ENCODE measurements at regions not wholly inside any gene's neighbourhood (a gene's known extent, or its start where the extent isn't known, plus 50 kb on each side); places are given as distances from the start of the nearest gene placed in this dataset.

DNA sequence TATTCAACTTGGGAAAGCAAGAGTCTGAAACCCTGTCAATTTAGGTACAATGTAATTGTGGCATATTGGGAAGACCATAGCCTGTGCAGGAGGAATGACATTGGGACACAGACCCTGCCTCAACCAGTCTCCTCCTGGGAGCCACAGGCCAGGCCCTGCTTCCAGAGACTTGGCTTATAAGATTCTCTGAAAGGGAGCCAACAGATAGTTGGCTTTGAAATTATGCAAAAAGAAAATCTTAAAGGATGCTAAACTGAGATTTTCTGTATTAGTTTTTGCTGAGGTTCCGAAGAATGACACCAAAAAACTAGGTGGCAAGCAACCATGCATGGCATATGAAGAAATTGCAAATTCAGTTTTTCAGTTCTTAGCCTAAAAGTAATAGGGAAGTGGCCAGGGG lies 76.4 kb upstream of the CYRIA start:
- TF ChIP-seq, protein P1, sequence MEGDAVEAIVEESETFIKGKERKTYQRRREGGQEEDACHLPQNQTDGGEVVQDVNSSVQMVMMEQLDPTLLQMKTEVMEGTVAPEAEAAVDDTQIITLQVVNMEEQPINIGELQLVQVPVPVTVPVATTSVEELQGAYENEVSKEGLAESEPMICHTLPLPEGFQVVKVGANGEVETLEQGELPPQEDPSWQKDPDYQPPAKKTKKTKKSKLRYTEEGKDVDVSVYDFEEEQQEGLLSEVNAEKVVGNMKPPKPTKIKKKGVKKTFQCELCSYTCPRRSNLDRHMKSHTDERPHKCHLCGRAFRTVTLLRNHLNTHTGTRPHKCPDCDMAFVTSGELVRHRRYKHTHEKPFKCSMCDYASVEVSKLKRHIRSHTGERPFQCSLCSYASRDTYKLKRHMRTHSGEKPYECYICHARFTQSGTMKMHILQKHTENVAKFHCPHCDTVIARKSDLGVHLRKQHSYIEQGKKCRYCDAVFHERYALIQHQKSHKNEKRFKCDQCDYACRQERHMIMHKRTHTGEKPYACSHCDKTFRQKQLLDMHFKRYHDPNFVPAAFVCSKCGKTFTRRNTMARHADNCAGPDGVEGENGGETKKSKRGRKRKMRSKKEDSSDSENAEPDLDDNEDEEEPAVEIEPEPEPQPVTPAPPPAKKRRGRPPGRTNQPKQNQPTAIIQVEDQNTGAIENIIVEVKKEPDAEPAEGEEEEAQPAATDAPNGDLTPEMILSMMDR (IDR thresholded peaks at IDR 0.05 in 2 of 3, conservative IDR thresholded peaks at IDR 0.05 in 1 of 3; ENCODE audit: control insufficient read depth in 2 of 3, extremely low read depth in 1 of 3, insufficient read depth in 1 of 3, low read depth in 3 of 3, low read length in 3 of 3), result no peak
- TF ChIP-seq RCOR1 (conservative IDR thresholded peaks at IDR 0.05; ENCODE audit: low read depth, low read length), result no peak
- TF ChIP-seq, protein P2, sequence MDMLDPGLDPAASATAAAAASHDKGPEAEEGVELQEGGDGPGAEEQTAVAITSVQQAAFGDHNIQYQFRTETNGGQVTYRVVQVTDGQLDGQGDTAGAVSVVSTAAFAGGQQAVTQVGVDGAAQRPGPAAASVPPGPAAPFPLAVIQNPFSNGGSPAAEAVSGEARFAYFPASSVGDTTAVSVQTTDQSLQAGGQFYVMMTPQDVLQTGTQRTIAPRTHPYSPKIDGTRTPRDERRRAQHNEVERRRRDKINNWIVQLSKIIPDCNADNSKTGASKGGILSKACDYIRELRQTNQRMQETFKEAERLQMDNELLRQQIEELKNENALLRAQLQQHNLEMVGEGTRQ (IDR thresholded peaks at IDR 0.05; ENCODE audit: borderline replicate concordance, low read depth, low read length), result no peak
- TF ChIP-seq SRF (IDR thresholded peaks at IDR 0.05; ENCODE audit: low read depth in 2 of 2, low read length in 2 of 2), result no peak
- no peak for TF ChIP-seq ZNF274 (IDR thresholded peaks at IDR 0.05; ENCODE audit: insufficient read depth, insufficient read length)
- TF ChIP-seq, protein P3, sequence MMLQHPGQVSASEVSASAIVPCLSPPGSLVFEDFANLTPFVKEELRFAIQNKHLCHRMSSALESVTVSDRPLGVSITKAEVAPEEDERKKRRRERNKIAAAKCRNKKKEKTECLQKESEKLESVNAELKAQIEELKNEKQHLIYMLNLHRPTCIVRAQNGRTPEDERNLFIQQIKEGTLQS (IDR thresholded peaks at IDR 0.05; ENCODE audit: borderline replicate concordance, extremely low read depth, low read depth, low read length), result no peak
- no peak for TF ChIP-seq CBX5 (IDR thresholded peaks at IDR 0.05; ENCODE audit: low read depth)
- TF ChIP-seq EP300 (IDR thresholded peaks at IDR 0.05; ENCODE audit: borderline replicate concordance in 1 of 2, control insufficient read depth in 1 of 2, low read depth in 2 of 2, low read length in 2 of 2), result no peak
- TF ChIP-seq BMI1 (IDR thresholded peaks at IDR 0.05; ENCODE audit: borderline replicate concordance), result no peak
- TF ChIP-seq POLR2A (IDR thresholded peaks at IDR 0.05; ENCODE audit: low read depth, low read length), result no peak
- TF ChIP-seq MEF2B (IDR thresholded peaks at IDR 0.05; ENCODE audit: partially characterized antibody, poor library complexity, severe bottlenecking), result no peak
